PFSK-1 (cell line): ENCODE measurements at regions not wholly inside any gene's neighbourhood (a gene's known extent, or its start where the extent isn't known, plus 50 kb on each side); places are given as distances from the start of the nearest gene placed in this dataset.

ENCODE experiments used
- POLR2AphosphoS5 ChIP-seq: IDR thresholded peaks from 2 replicates; pipeline ENCODE4 v1.6.1; 2012; ENCODE audit warnings: low read depth, mild to moderate bottlenecking, control low read depth, low read length, moderate library complexity
- TAF1 ChIP-seq: IDR thresholded peaks from 2 replicates; pipeline ENCODE4 v1.6.1; 2012; ENCODE audit warnings: low read length, control low read depth, borderline replicate concordance; ENCODE audit not compliant: insufficient read depth

GRCh38 chr11:23509023-23509422 is 648.7 kb upstream of the CCDC179 start:
- no peak for TF ChIP-seq TAF1
- TF ChIP-seq POLR2AphosphoS5: no peak
